ENCODE measurements at regions not wholly inside any gene's neighbourhood (a gene's known extent, or its start where the extent isn't known, plus 50 kb on each side); places are given as distances from the start of the nearest gene placed in this dataset.

DNA sequence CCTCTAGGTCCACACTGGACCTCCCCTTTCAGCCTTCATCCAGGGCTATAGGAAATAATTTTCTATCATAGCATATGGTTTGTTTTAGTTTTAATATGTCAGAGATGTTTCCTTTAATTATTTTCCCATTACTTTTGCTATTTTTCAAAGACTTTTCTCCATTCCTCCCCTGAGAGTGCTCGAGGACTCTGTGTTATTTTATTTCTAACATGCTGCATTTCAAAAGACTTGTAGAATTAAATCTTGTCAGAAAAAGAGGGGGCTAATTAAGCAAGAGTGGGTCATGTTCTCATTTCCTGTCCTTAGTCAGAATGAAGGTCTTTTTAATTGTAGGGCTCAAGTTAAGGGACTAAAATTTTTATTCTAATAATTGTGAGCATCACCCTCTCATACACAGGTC is 71.6 kb upstream of the CTTNBP2 start:
- TF ChIP-seq TAF1 (IDR thresholded peaks at IDR 0.05; ENCODE audit: low read depth) (no peak), RAD21 (IDR thresholded peaks at IDR 0.05; ENCODE audit: low read depth) (no peak), CEBPB (IDR thresholded peaks at IDR 0.05) (no peak), TCF12 (IDR thresholded peaks at IDR 0.05; ENCODE audit: low read depth) (no peak), ZBTB7A (IDR thresholded peaks at IDR 0.05; ENCODE audit: low read depth) (no peak), EP300 (IDR thresholded peaks at IDR 0.05; ENCODE audit: borderline replicate concordance) (no peak), EGR1 (IDR thresholded peaks at IDR 0.05) (no peak), FOXM1 (IDR thresholded peaks at IDR 0.05; ENCODE audit: borderline replicate concordance, low read depth) (no peak), CREB1 (IDR thresholded peaks at IDR 0.05; ENCODE audit: low read depth) (no peak), NFIC (IDR thresholded peaks at IDR 0.05) (no peak)
- TF ChIP-seq, protein P1, sequence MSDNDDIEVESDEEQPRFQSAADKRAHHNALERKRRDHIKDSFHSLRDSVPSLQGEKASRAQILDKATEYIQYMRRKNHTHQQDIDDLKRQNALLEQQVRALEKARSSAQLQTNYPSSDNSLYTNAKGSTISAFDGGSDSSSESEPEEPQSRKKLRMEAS (IDR thresholded peaks at IDR 0.05): no peak
- TF ChIP-seq, protein P2, sequence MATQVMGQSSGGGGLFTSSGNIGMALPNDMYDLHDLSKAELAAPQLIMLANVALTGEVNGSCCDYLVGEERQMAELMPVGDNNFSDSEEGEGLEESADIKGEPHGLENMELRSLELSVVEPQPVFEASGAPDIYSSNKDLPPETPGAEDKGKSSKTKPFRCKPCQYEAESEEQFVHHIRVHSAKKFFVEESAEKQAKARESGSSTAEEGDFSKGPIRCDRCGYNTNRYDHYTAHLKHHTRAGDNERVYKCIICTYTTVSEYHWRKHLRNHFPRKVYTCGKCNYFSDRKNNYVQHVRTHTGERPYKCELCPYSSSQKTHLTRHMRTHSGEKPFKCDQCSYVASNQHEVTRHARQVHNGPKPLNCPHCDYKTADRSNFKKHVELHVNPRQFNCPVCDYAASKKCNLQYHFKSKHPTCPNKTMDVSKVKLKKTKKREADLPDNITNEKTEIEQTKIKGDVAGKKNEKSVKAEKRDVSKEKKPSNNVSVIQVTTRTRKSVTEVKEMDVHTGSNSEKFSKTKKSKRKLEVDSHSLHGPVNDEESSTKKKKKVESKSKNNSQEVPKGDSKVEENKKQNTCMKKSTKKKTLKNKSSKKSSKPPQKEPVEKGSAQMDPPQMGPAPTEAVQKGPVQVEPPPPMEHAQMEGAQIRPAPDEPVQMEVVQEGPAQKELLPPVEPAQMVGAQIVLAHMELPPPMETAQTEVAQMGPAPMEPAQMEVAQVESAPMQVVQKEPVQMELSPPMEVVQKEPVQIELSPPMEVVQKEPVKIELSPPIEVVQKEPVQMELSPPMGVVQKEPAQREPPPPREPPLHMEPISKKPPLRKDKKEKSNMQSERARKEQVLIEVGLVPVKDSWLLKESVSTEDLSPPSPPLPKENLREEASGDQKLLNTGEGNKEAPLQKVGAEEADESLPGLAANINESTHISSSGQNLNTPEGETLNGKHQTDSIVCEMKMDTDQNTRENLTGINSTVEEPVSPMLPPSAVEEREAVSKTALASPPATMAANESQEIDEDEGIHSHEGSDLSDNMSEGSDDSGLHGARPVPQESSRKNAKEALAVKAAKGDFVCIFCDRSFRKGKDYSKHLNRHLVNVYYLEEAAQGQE (IDR thresholded peaks at IDR 0.05; ENCODE audit: low read depth): no peak
- TF ChIP-seq, protein P3, sequence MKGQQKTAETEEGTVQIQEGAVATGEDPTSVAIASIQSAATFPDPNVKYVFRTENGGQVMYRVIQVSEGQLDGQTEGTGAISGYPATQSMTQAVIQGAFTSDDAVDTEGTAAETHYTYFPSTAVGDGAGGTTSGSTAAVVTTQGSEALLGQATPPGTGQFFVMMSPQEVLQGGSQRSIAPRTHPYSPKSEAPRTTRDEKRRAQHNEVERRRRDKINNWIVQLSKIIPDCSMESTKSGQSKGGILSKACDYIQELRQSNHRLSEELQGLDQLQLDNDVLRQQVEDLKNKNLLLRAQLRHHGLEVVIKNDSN (IDR thresholded peaks at IDR 0.05): no peak
